Epithelial cell of esophagus (primary cell): ENCODE measurements at regions not wholly inside any gene's neighbourhood (a gene's known extent, or its start where the extent isn't known, plus 50 kb on each side); places are given as distances from the start of the nearest gene placed in this dataset.
A peak's percentile ranks its signal among the peaks of the same experiment; 100 is the strongest.

Experiments
- DNase-seq: peaks from one replicate; pipeline ENCODE4 v3.0.0; 2010; ENCODE audit warnings: low read depth
- H3K4me3 ChIP-seq: 2 replicates; pipeline ENCODE4 v1.5.1; 2011; ENCODE audit warnings: mild to moderate bottlenecking, low read length, control low read depth
- CTCF ChIP-seq: IDR thresholded peaks from 2 replicates; pipeline ENCODE4 v1.5.1; 2011; ENCODE audit warnings: low read depth, mild to moderate bottlenecking, low read length, control low read depth, inconsistent platforms; ENCODE audit not compliant: insufficient read depth; ENCODE audit errors: missing control alignments

- no peak for DNase-seq
- no peak for TF ChIP-seq CTCF
- no peak overlapping the region for H3K4me3 ChIP-seq
Measured at GRCh38 chr4:38456096-38456495, 207.9 kb upstream of the KLF3 start.

GRCh38 chr4:38461342-38461741 lies 202.7 kb upstream of the KLF3 start:
- no peak overlapping the region for H3K4me3 ChIP-seq
- TF ChIP-seq CTCF = no peak
- DNase-seq = no peak

GRCh38 chr4:38462367-38463055 lies 201.5 kb upstream of the KLF3 start:
- peak; percentile 26 for DNase-seq
- TF ChIP-seq CTCF = no peak
- no peak overlapping the region for H3K4me3 ChIP-seq

DNA sequence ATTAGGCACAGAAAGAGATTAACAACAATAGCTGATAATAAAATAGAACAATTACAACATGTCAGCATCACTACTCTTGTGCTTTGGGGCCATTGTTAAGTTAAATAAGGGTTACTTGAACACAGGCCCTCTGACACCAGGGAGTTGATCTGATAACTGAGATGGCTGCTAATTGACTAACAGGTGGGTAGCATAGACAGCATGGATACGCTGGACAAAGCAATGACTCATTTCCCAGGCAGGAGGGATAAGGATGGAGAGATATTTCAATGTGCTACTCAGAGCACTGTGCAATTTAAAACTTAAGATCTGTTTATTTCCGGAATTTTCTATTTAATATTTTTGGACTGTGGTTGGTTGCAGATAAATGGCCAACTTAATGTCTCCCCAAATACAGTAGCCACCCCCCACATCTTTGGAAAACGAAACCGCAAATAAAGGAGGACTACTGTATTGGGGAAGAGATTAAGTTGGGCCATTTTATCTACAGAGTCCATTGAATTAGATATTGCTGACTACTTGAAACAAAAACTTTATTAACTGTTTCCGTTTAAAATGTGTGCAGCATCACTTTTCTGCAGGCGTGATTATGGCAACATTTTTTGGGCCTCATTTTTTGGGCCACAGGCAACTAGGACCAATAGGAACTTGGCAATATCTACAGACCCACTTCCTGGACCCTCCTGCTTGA lies 200.6 kb upstream of the KLF3 start:
- no peak overlapping the region for H3K4me3 ChIP-seq
- peak; percentile 15 for DNase-seq
- TF ChIP-seq CTCF = no peak

DNA sequence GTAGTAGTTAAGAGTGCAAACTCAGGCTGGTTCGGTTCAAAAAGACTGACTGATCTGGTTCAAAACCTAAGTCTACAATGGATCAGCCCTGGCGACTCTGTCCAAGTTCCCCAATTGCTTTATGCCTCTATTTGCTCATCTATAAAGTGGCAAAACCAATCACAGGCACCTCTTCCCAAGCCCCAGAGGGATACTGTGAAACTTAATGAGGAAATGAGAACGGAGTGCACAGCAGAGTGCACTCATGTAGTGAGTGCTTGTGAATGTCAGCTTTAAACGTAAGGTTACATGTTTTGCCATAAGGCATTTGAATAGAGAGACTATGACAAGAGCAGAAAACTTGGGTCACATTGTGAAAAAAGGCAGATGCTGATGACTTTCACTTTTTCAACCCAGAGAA lies 199.7 kb upstream of the KLF3 start:
- DNase-seq = no peak
- TF ChIP-seq CTCF = no peak

GRCh38 chr4:38466401-38466800 lies 197.6 kb upstream of the KLF3 start:
- no peak overlapping the region for H3K4me3 ChIP-seq
- no peak for TF ChIP-seq CTCF
- peak; percentile 22 for DNase-seq

More for the DNA sequence above, 199.7 kb upstream of the KLF3 start:
- no peak overlapping the region for H3K4me3 ChIP-seq
